ENCODE measurements at regions not wholly inside any gene's neighbourhood (a gene's known extent, or its start where the extent isn't known, plus 50 kb on each side); places are given as distances from the start of the nearest gene placed in this dataset.

- TF ChIP-seq REST (IDR thresholded peaks at IDR 0.05; ENCODE audit: low read depth, low read length): no peak
- no peak for TF ChIP-seq EP300 (IDR thresholded peaks at IDR 0.05; ENCODE audit: borderline replicate concordance in 1 of 2, low read depth in 1 of 2, low read length in 1 of 2)
- TF ChIP-seq SMC3 (IDR thresholded peaks at IDR 0.05; ENCODE audit: low read depth, low read length): no peak
- TF ChIP-seq CTCF (IDR thresholded peaks at IDR 0.05): no peak
- no peak for TF ChIP-seq PBX3 (IDR thresholded peaks at IDR 0.05)
- no peak for TF ChIP-seq USF2 (IDR thresholded peaks at IDR 0.05; ENCODE audit: borderline replicate concordance, low read depth, low read length)
- TF ChIP-seq POLR2AphosphoS5 (IDR thresholded peaks at IDR 0.05; ENCODE audit: low read depth, low read length): no peak
These were observed 774.9 kb downstream of the CDH8 start for GRCh38 chr16:61261315-61261714.

Data from SK-N-SH (cell line).